T-cell (primary cell): ENCODE measurements at regions not wholly inside any gene's neighbourhood (a gene's known extent, or its start where the extent isn't known, plus 50 kb on each side); places are given as distances from the start of the nearest gene placed in this dataset.

Experiments
- ATAC-seq, 4 experiments: fragments of 200-7000 bp in 3 of 4; fragments of 150-1000 bp in 1 of 4; cut with Tn5 transposase; replicated peaks in 1 of 4; 1 replicate in 3 of 4; 2 replicates in 1 of 4; pipeline ENCODE4 v1.10.0; 2021; ENCODE audit warnings: moderate library complexity in 3 of 4, mild to moderate bottlenecking in 2 of 4, moderate number of reproducible peaks in 1 of 4
- CTCF ChIA-PET, 2 donors: fragments of 300-600 bp; sonication (Branson Sonifier 250); formaldehyde crosslinking; loops; one replicate each; lab custom pipeline; 2022; ENCODE audit warnings: antibody characterized with exemption in 2 of 2; lab: Charles Lee
- POLR2A ChIA-PET, 2 donors: fragments of 300-600 bp; sonication (Branson Sonifier 250); formaldehyde crosslinking; loops; one replicate each; lab custom pipeline; 2022; ENCODE audit warnings: antibody characterized with exemption in 2 of 2; lab: Charles Lee
- DNase-seq, 35 experiments: peaks; one replicate each; pipeline versions ENCODE4 v3.0.0 to v3.0.0-alpha.2; 2013 to 2023
- H3K27ac ChIP-seq: one replicate; pipeline ENCODE4 v1.5.1; 2013; ENCODE audit warnings: low read length
- H3K27me3 ChIP-seq, 2 experiments: replicated peaks in 1 of 2; 1 replicate in 1 of 2; 2 replicates in 1 of 2; pipeline versions ENCODE4 v1.6.1 to v1.7.0; 2013; ENCODE audit warnings: low read length in 1 of 2, mixed read lengths in 1 of 2; ENCODE audit not compliant: control insufficient read depth in 2 of 2, insufficient read depth in 2 of 2; ENCODE audit errors: extremely low read depth in 1 of 2
- H3K36me3 ChIP-seq, 2 donors: 1 replicate in 1 of 2; 2 replicates in 1 of 2; pipeline versions ENCODE4 v1.6.1 to v1.7.0; 2013; ENCODE audit warnings: low read length in 1 of 2; ENCODE audit not compliant: control insufficient read depth in 2 of 2, insufficient read depth in 1 of 2; ENCODE audit errors: extremely low read depth in 1 of 2
- H3K4me1 ChIP-seq, 2 experiments: 1 replicate in 1 of 2; 2 replicates in 1 of 2; pipeline versions ENCODE4 v1.6.1 to v1.7.0; 2013; ENCODE audit warnings: low read length in 2 of 2, mixed read lengths in 1 of 2; ENCODE audit not compliant: insufficient read depth in 2 of 2, control insufficient read depth in 1 of 2; ENCODE audit errors: extremely low read depth in 1 of 2
- H3K4me3 ChIP-seq, 2 donors: 1 replicate in 1 of 2; 2 replicates in 1 of 2; pipeline versions ENCODE4 v1.5.1 to v1.7.0; 2013; ENCODE audit warnings: mild to moderate bottlenecking in 2 of 2, low read length in 1 of 2, moderate library complexity in 1 of 2; ENCODE audit not compliant: control insufficient read depth in 1 of 2; ENCODE audit errors: extremely low read depth in 1 of 2
- H3K9me3 ChIP-seq: 2 replicates; pipeline ENCODE4 v1.7.0; 2013
- H3K27ac Mint-ChIP-seq, 2 donors: one replicate each; pipeline ENCODE4 v1.8.0; 2020 to 2021; ENCODE audit warnings: mild to moderate bottlenecking in 2 of 2, mixed read lengths in 2 of 2
- H3K27me3 Mint-ChIP-seq, 2 donors: one replicate each; pipeline ENCODE4 v1.8.0; 2021 to 2022; ENCODE audit warnings: mixed read lengths in 2 of 2
- H3K36me3 Mint-ChIP-seq: one replicate; pipeline ENCODE4 v1.8.0; 2021; ENCODE audit warnings: mixed read lengths
- H3K4me1 Mint-ChIP-seq, 3 donors: one replicate each; pipeline ENCODE4 v1.8.0; 2020 to 2022; ENCODE audit warnings: mixed read lengths in 3 of 3, mild to moderate bottlenecking in 1 of 3
- H3K4me3 Mint-ChIP-seq, 3 donors: one replicate each; pipeline ENCODE4 v1.8.0; 2020 to 2022; ENCODE audit warnings: mild to moderate bottlenecking in 3 of 3, mixed read lengths in 3 of 3, moderate library complexity in 3 of 3
- H3K9me3 Mint-ChIP-seq, 3 donors: one replicate each; pipeline ENCODE4 v1.8.0; 2020 to 2022; ENCODE audit warnings: mixed read lengths in 3 of 3
- WGBS: methylation state at CpG from one replicate; pipeline ENCODE4 v1.1.5; 2013; ENCODE audit warnings: missing lambda C conversion rate; ENCODE audit not compliant: insufficient coverage; 5-methylcytosine and 5-hydroxymethylcytosine counted together

GRCh38 chr6:65787787-65788186 is 80.8 kb upstream of the EYS start:
- H3K9me3 Mint-ChIP-seq, result peaks cover 16 to 33% (median 23%) of the 10 kb centered on the region in 3 donors
- Histone ChIP-seq H3K36me3 (no peaks in the 10 kb centered on the region), H3K9me3 (no peaks in the 10 kb centered on the region), H3K27ac (no peak overlapping the region), H3K4me1 (no peaks in the 10 kb centered on the region), H3K4me3 (no peak overlapping the region), H3K27me3 (no peaks in the 10 kb centered on the region)
- no peak for DNase-seq
- ATAC-seq, result no peak
- WGBS, result 98% methylated on average over 33 of the region's 34 CpGs
- H3K4me3 Mint-ChIP-seq, result no peak overlapping the region
- H3K36me3 Mint-ChIP-seq, result no peaks in the 10 kb centered on the region
- CTCF ChIA-PET, result no interaction called here
- no peak overlapping the region for H3K27ac Mint-ChIP-seq
- POLR2A ChIA-PET, result no interaction called here
- no peaks in the 10 kb centered on the region for H3K4me1 Mint-ChIP-seq
- no peaks in the 10 kb centered on the region for H3K27me3 Mint-ChIP-seq

- no peaks in the 10 kb centered on the region for H3K4me1 ChIP-seq
- H3K27me3 ChIP-seq, result no peaks in the 10 kb centered on the region
- no peaks in the 10 kb centered on the region for H3K36me3 Mint-ChIP-seq
- no peaks in the 10 kb centered on the region for H3K27me3 Mint-ChIP-seq
- CTCF ChIA-PET, result no interaction called here
- no peak overlapping the region for H3K27ac ChIP-seq
- DNase-seq, result no peak
- no peaks in the 10 kb centered on the region for H3K4me1 Mint-ChIP-seq
- ATAC-seq, result no peak
- no peak overlapping the region for H3K27ac Mint-ChIP-seq
- H3K9me3 Mint-ChIP-seq, result peaks cover 11 to 27% (median 23%) of the 10 kb centered on the region in 3 donors
- POLR2A ChIA-PET, result no interaction called here
- H3K4me3 Mint-ChIP-seq, result no peak overlapping the region
- H3K4me3 ChIP-seq, result no peak overlapping the region
- no peaks in the 10 kb centered on the region for H3K9me3 ChIP-seq
- 93% methylated on average over 8 of the region's 8 CpGs for WGBS
- H3K36me3 ChIP-seq, result no peaks in the 10 kb centered on the region
Observed at GRCh38 chr6:65786815-65787214, 79.8 kb upstream of the EYS start.

- Histone ChIP-seq H3K27ac (no peak overlapping the region), H3K4me1 (no peaks in the 10 kb centered on the region), H3K4me3 (no peak overlapping the region), H3K27me3 (no peaks in the 10 kb centered on the region), H3K36me3 (no peaks in the 10 kb centered on the region), H3K9me3 (no peaks in the 10 kb centered on the region)
- CTCF ChIA-PET, result no interaction called here
- H3K4me3 Mint-ChIP-seq, result no peak overlapping the region
- no CpG with 5 or more reads among the region's 4 CpGs for WGBS
- no peaks in the 10 kb centered on the region for H3K4me1 Mint-ChIP-seq
- POLR2A ChIA-PET, result no interaction called here
- DNase-seq, result no peak
- H3K36me3 Mint-ChIP-seq, result no peaks in the 10 kb centered on the region
- no peak for ATAC-seq
- H3K9me3 Mint-ChIP-seq, result peaks cover 7 to 22% (median 7%) of the 10 kb centered on the region in 3 donors
- H3K27me3 Mint-ChIP-seq, result no peaks in the 10 kb centered on the region
- no peak overlapping the region for H3K27ac Mint-ChIP-seq
Observed at GRCh38 chr6:65780691-65781090, 73.7 kb upstream of the EYS start.

- H3K27me3 Mint-ChIP-seq, result no peaks in the 10 kb centered on the region
- no peaks in the 10 kb centered on the region for H3K36me3 ChIP-seq
- 70% methylated on average over 2 of the region's 4 CpGs for WGBS
- ChIA-PET POLR2A (no interaction called here), CTCF (no interaction called here)
- no peak overlapping the region for H3K4me3 Mint-ChIP-seq
- DNase-seq, result no peak
- no peak overlapping the region for H3K27ac Mint-ChIP-seq
- no peak overlapping the region for H3K4me3 ChIP-seq
- H3K27ac ChIP-seq, result no peak overlapping the region
- no peak for ATAC-seq
- H3K4me1 ChIP-seq, result no peaks in the 10 kb centered on the region
- no peaks in the 10 kb centered on the region for H3K4me1 Mint-ChIP-seq
- peaks cover 19 to 29% (median 28%) of the 10 kb centered on the region in 3 donors for H3K9me3 Mint-ChIP-seq
- no peaks in the 10 kb centered on the region for H3K36me3 Mint-ChIP-seq
- H3K9me3 ChIP-seq, result no peaks in the 10 kb centered on the region
- H3K27me3 ChIP-seq, result no peaks in the 10 kb centered on the region
Observed at GRCh38 chr6:65776332-65776731, 69.3 kb upstream of the EYS start.

GRCh38 chr6:65771946-65772345 is 64.9 kb upstream of the EYS start:
- no peak for ATAC-seq
- H3K27ac ChIP-seq, result no peak overlapping the region
- ChIA-PET CTCF (no interaction called here), POLR2A (no interaction called here)
- Mint-ChIP-seq H3K36me3 (no peaks in the 10 kb centered on the region), H3K4me1 (no peaks in the 10 kb centered on the region), H3K9me3 (peaks cover 22 to 29% (median 25%) of the 10 kb centered on the region in 3 donors), H3K4me3 (no peak overlapping the region), H3K27me3 (no peaks in the 10 kb centered on the region), H3K27ac (no peak overlapping the region)
- no peaks in the 10 kb centered on the region for H3K4me1 ChIP-seq
- no peak for DNase-seq
- H3K36me3 ChIP-seq, result no peaks in the 10 kb centered on the region
- H3K4me3 ChIP-seq, result no peak overlapping the region
- WGBS, result 80% methylated on average over 3 of the region's 3 CpGs
- no peaks in the 10 kb centered on the region for H3K9me3 ChIP-seq
- H3K27me3 ChIP-seq, result no peaks in the 10 kb centered on the region

GRCh38 chr6:65761890-65762289 is 54.9 kb upstream of the EYS start:
- DNase-seq (no peak), ATAC-seq (no peak)
- Mint-ChIP-seq H3K27ac (no peak overlapping the region), H3K4me3 (no peak overlapping the region), H3K9me3 (peaks cover 0 to 14% (median 12%) of the 10 kb centered on the region in 3 donors), H3K27me3 (no peaks in the 10 kb centered on the region), H3K4me1 (no peaks in the 10 kb centered on the region), H3K36me3 (no peaks in the 10 kb centered on the region)
- no peaks in the 10 kb centered on the region for H3K36me3 ChIP-seq
- no peaks in the 10 kb centered on the region for H3K9me3 ChIP-seq
- H3K4me3 ChIP-seq, result no peak overlapping the region
- H3K27me3 ChIP-seq, result no peaks in the 10 kb centered on the region
- WGBS, result no CpG with 5 or more reads among the region's 4 CpGs
- ChIA-PET POLR2A (no interaction called here), CTCF (no interaction called here)
- H3K27ac ChIP-seq, result no peak overlapping the region
- H3K4me1 ChIP-seq, result no peaks in the 10 kb centered on the region

- Histone ChIP-seq H3K4me3 (no peak overlapping the region), H3K36me3 (no peaks in the 10 kb centered on the region), H3K9me3 (no peaks in the 10 kb centered on the region), H3K27ac (no peak overlapping the region), H3K4me1 (no peaks in the 10 kb centered on the region), H3K27me3 (no peaks in the 10 kb centered on the region)
- no CpG with 5 or more reads among the region's 1 CpG for WGBS
- Mint-ChIP-seq H3K4me3 (no peak overlapping the region), H3K27ac (no peak overlapping the region), H3K27me3 (no peaks in the 10 kb centered on the region), H3K4me1 (no peaks in the 10 kb centered on the region), H3K36me3 (no peaks in the 10 kb centered on the region), H3K9me3 (peaks cover 0 to 21% (median 19%) of the 10 kb centered on the region in 3 donors)
- ChIA-PET POLR2A (no interaction called here), CTCF (no interaction called here)
- ATAC-seq (no peak), DNase-seq (no peak)
Observed at GRCh38 chr6:65760285-65760684, 53.3 kb upstream of the EYS start.
